ENCODE measurements at regions not wholly inside any gene's neighbourhood (a gene's known extent, or its start where the extent isn't known, plus 50 kb on each side); places are given as distances from the start of the nearest gene placed in this dataset.
A peak's percentile ranks its signal among the peaks of the same experiment; 100 is the strongest.

DNA sequence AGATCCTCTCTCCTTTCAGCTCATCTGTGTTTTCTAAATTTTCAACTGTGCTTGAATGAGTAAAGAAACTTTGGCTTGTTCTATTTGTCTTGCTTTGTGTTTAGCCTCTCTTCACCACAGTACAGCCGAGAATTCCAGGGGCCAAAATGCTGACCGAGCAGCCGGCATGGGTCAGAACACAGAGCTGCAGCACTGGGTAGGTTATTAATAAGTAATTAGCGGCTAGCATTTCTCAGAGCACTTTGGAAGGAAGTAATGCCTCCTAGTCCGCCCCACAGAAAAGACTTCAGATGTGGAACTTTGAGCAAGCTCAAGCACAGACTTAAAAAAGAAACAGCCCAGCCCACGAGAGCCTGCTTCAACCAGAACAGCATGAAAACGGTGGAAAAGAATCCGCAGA lies 343.9 kb downstream of the ARRDC4 start:
- Histone ChIP-seq H3K27me3 (ENCODE audit: insufficient read depth, low read length) (no peaks in the 10 kb centered on the region), H3K9me3 (ENCODE audit: low read depth, low read length) (no peaks in the 10 kb centered on the region), H3K4me1 (ENCODE audit: insufficient read depth, low read length) (no peaks in the 10 kb centered on the region), H3K4me3 (ENCODE audit: insufficient read depth, low read length) (no peak overlapping the region), H3K4me2 (ENCODE audit: insufficient read depth, low read length) (no peak overlapping the region), H4K20me1 (ENCODE audit: insufficient read depth, low read length) (no peaks in the 10 kb centered on the region), H3K79me2 (ENCODE audit: insufficient read depth, low read length) (no peaks in the 10 kb centered on the region), H2AFZ (ENCODE audit: low read length) (no peak overlapping the region), H3K27ac (ENCODE audit: low read depth, low read length) (no peak overlapping the region), H3K36me3 (ENCODE audit: insufficient read depth, low read length) (no peaks in the 10 kb centered on the region)
- DNase-seq (ENCODE audit: insufficient read length, low spot score, missing footprints): no peak
- TF ChIP-seq, protein P1, sequence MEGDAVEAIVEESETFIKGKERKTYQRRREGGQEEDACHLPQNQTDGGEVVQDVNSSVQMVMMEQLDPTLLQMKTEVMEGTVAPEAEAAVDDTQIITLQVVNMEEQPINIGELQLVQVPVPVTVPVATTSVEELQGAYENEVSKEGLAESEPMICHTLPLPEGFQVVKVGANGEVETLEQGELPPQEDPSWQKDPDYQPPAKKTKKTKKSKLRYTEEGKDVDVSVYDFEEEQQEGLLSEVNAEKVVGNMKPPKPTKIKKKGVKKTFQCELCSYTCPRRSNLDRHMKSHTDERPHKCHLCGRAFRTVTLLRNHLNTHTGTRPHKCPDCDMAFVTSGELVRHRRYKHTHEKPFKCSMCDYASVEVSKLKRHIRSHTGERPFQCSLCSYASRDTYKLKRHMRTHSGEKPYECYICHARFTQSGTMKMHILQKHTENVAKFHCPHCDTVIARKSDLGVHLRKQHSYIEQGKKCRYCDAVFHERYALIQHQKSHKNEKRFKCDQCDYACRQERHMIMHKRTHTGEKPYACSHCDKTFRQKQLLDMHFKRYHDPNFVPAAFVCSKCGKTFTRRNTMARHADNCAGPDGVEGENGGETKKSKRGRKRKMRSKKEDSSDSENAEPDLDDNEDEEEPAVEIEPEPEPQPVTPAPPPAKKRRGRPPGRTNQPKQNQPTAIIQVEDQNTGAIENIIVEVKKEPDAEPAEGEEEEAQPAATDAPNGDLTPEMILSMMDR (IDR thresholded peaks at IDR 0.05; ENCODE audit: extremely low read depth, low read depth, low read length): no peak

DNA sequence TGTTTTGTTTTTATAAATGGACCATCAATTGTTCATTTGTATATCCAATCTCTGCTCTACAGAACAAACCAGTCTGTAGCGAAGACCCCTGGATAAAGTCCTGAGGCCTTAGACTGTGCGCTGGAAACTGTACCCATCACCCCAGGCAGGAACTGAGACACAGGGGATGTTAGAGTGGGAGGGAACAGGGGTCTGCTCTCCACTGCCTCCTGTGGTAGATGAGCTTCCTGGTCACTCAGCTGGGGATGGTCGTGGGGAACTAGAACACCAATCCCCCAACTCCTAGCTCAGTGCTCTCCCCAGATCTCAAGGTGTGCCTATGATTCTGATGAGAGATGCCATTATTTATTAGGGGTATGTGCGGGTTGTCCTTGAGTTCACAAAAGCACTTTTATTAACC lies 340.2 kb upstream of the IGF1R start:
- Histone ChIP-seq H3K4me1 (ENCODE audit: insufficient read depth, low read length) (no peaks in the 10 kb centered on the region), H3K79me2 (ENCODE audit: insufficient read depth, low read length) (no peaks in the 10 kb centered on the region)

DNA sequence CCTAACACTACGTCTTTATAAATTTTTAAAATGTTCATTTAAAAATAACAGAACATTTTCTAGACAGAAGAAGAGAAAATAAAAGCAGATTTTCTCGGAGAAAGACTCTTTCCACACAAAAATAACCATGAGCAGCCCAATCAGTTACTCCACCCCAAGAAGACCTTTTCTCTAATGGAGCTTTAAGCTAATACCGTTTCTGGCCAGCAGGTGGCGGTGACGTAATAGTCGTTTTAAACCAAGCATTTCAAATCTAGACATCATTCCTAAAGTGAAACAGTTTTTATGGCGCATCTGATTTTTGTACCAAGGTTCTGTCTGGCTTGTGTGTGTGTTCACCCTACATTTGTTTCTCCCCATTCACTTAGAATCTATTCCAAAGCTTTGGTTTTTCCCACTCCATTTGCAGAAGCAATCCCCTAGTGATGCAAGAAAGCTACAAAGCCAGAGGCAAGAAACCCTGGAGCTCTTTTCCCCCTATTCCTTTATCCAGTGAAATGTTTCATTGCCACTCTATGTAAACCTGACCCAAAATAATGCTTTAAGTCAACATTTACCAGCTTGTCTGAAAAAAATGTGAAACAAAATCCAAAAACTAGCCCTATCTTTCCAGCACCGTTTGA lies 336.7 kb upstream of the IGF1R start:
- no peak overlapping the region for H3K4me3 ChIP-seq (ENCODE audit: insufficient read depth, low read length)

More for the DNA sequence above, 340.2 kb upstream of the IGF1R start:
- Histone ChIP-seq H4K20me1 (ENCODE audit: insufficient read depth, low read length) (no peaks in the 10 kb centered on the region), H2AFZ (ENCODE audit: low read length) (no peak overlapping the region), H3K4me2 (ENCODE audit: insufficient read depth, low read length) (no peak overlapping the region), H3K9me3 (ENCODE audit: low read depth, low read length) (no peaks in the 10 kb centered on the region), H3K27me3 (ENCODE audit: insufficient read depth, low read length) (no peaks in the 10 kb centered on the region), H3K4me3 (ENCODE audit: insufficient read depth, low read length) (no peak overlapping the region), H3K36me3 (ENCODE audit: insufficient read depth, low read length) (no peaks in the 10 kb centered on the region), H3K27ac (ENCODE audit: low read depth, low read length) (no peak overlapping the region)
- TF ChIP-seq, protein P1 (IDR thresholded peaks at IDR 0.05; ENCODE audit: extremely low read depth, low read depth, low read length): no peak
- DNase-seq (ENCODE audit: insufficient read length, low spot score, missing footprints): no peak

DNA sequence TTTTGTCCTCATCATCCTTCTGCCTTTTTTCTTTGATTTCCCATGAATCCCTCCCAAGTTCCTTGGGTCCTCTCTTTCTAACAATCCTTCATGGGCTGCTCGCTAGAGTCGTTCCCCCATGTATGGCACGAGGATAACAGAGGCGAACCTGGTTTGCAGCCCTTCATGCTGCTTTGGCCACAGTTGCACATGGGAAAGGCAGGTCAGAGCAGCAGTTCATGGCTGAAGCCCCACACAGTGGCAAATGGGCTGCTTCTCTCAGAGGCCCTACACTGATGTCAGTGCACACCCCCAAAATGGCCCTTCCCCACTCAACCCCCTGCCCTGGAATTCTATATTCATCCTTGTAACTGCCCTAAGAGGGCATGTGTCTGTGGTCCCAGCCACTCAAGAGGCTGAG lies 335.4 kb upstream of the IGF1R start:
- Histone ChIP-seq H4K20me1 (ENCODE audit: insufficient read depth, low read length) (no peaks in the 10 kb centered on the region), H3K9me3 (ENCODE audit: low read depth, low read length) (no peaks in the 10 kb centered on the region), H3K4me3 (ENCODE audit: insufficient read depth, low read length) (no peak overlapping the region), H3K4me1 (ENCODE audit: insufficient read depth, low read length) (no peaks in the 10 kb centered on the region), H3K79me2 (ENCODE audit: insufficient read depth, low read length) (no peaks in the 10 kb centered on the region), H3K36me3 (ENCODE audit: insufficient read depth, low read length) (no peaks in the 10 kb centered on the region), H2AFZ (ENCODE audit: low read length) (no peak overlapping the region), H3K27ac (ENCODE audit: low read depth, low read length) (no peak overlapping the region), H3K27me3 (ENCODE audit: insufficient read depth, low read length) (no peaks in the 10 kb centered on the region), H3K4me2 (ENCODE audit: insufficient read depth, low read length) (no peak overlapping the region)
- DNase-seq (ENCODE audit: insufficient read length, low spot score, missing footprints): no peak
- TF ChIP-seq, protein P1 (IDR thresholded peaks at IDR 0.05; ENCODE audit: extremely low read depth, low read depth, low read length): no peak

More for the DNA sequence above, 336.7 kb upstream of the IGF1R start:
- H3K9me3 ChIP-seq (ENCODE audit: low read depth, low read length): no peaks in the 10 kb centered on the region
- peak overlapping the region; percentile 27 for H2AFZ ChIP-seq (ENCODE audit: low read length)
- peak overlapping the region; percentile 37 for H3K4me2 ChIP-seq (ENCODE audit: insufficient read depth, low read length)
- TF ChIP-seq, protein P1 (IDR thresholded peaks at IDR 0.05; ENCODE audit: extremely low read depth, low read depth, low read length): peak; percentile 82
- H3K27ac ChIP-seq (ENCODE audit: low read depth, low read length): no peak overlapping the region
- H3K36me3 ChIP-seq (ENCODE audit: insufficient read depth, low read length): no peaks in the 10 kb centered on the region
- H4K20me1 ChIP-seq (ENCODE audit: insufficient read depth, low read length): no peaks in the 10 kb centered on the region
- no peaks in the 10 kb centered on the region for H3K4me1 ChIP-seq (ENCODE audit: insufficient read depth, low read length)
- H3K79me2 ChIP-seq (ENCODE audit: insufficient read depth, low read length): no peaks in the 10 kb centered on the region
- no peaks in the 10 kb centered on the region for H3K27me3 ChIP-seq (ENCODE audit: insufficient read depth, low read length)
- DNase-seq (ENCODE audit: insufficient read length, low spot score, missing footprints): peak; percentile 88

All from osteoblast (primary cell).